C4-2B (cell line): ENCODE measurements at regions not wholly inside any gene's neighbourhood (a gene's known extent, or its start where the extent isn't known, plus 50 kb on each side); places are given as distances from the start of the nearest gene placed in this dataset.

Source experiments
- ZFX ChIP-seq: fragments of 450-650 bp; IDR thresholded peaks from 2 replicates; pipeline ENCODE4 v1.6.1; 2017
- TF ChIP-seq, protein P1 (sequence below): fragments of 450-650 bp; conservative IDR thresholded peaks from 2 replicates; pipeline ENCODE4 v1.5.1; 2017; ENCODE audit warnings: mild to moderate bottlenecking

DNA sequence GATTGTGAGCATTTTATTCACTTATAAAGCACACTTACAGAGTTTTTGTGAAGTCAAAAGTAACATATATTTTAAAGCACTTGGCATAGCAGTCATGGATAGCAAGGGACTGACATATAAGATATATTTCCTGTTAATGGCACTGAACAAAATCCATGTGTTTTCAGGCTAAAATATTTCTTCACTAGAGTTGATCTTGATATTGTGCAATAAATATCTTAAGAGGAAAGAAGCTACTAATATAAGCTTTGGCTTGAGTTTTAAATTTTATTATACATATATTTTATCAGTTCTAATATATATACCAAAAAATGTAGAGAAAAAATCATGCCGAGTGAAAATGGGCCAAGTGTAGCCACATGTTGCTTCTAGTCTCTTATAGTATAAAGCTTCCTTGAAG, 189.7 kb upstream of the DPP10 start:
- TF ChIP-seq ZFX: no peak
- TF ChIP-seq, protein P1, sequence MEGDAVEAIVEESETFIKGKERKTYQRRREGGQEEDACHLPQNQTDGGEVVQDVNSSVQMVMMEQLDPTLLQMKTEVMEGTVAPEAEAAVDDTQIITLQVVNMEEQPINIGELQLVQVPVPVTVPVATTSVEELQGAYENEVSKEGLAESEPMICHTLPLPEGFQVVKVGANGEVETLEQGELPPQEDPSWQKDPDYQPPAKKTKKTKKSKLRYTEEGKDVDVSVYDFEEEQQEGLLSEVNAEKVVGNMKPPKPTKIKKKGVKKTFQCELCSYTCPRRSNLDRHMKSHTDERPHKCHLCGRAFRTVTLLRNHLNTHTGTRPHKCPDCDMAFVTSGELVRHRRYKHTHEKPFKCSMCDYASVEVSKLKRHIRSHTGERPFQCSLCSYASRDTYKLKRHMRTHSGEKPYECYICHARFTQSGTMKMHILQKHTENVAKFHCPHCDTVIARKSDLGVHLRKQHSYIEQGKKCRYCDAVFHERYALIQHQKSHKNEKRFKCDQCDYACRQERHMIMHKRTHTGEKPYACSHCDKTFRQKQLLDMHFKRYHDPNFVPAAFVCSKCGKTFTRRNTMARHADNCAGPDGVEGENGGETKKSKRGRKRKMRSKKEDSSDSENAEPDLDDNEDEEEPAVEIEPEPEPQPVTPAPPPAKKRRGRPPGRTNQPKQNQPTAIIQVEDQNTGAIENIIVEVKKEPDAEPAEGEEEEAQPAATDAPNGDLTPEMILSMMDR: no peak
